MM.1S (cell line): ENCODE measurements at regions not wholly inside any gene's neighbourhood (a gene's known extent, or its start where the extent isn't known, plus 50 kb on each side); places are given as distances from the start of the nearest gene placed in this dataset.

Experiments
- CTCF ChIP-seq: fragments of 300-600 bp; sonication (generic); IDR thresholded peaks from 2 replicates; pipeline ENCODE4 v1.5.1; 2016; ENCODE audit warnings: antibody characterized with exemption, low read length, mixed read lengths
- EZH2 ChIP-seq: fragments of 300-600 bp; sonication (generic); optimal IDR thresholded peaks from 2 replicates; pipeline ENCODE3; 2017; ENCODE audit warnings: low read depth, mild to moderate bottlenecking, antibody characterized with exemption, low read length, mixed read lengths
- EZH2phosphoT487 ChIP-seq: fragments of 300-600 bp; sonication (generic); IDR thresholded peaks from 2 replicates; pipeline ENCODE4 v1.6.1; 2018; ENCODE audit warnings: antibody characterized with exemption, low read length

DNA sequence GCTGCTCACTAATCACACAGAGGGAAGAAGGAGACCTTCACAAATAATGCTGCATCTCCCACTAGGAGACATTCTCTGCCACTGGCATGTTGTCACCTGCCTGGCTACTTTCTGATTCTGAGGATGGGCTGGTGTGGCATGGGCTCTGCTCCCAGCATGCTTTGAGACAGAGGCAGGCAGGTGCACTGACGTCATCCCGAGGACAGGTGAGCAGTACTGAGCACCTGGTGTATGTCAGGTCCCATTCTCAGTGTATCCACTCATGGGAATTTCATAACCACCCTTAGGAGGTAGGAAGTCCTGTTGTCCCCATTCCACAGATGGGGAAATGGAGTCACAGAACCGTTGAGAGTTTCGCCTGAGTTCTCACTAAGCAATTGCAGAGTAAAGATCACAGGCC lies 597.9 kb downstream of the VRK1 start:
- TF ChIP-seq CTCF = no peak
- no peak for TF ChIP-seq EZH2
- TF ChIP-seq EZH2phosphoT487 = no peak
